Loucy (cell line): ENCODE measurements at regions not wholly inside any gene's neighbourhood (a gene's known extent, or its start where the extent isn't known, plus 50 kb on each side); places are given as distances from the start of the nearest gene placed in this dataset.

Experiments used
- CTCF ChIP-seq: fragments of 200-600 bp; sonication (generic); conservative IDR thresholded peaks from 2 replicates; pipeline ENCODE4 v1.5.1; 2014; ENCODE audit warnings: mild to moderate bottlenecking, antibody characterized with exemption, low read length
- EZH2phosphoT487 ChIP-seq: fragments of 200-600 bp; IDR thresholded peaks from 2 replicates; pipeline ENCODE4 v1.6.1; 2018; ENCODE audit warnings: antibody characterized with exemption, mild to moderate bottlenecking, moderate library complexity, borderline replicate concordance

DNA sequence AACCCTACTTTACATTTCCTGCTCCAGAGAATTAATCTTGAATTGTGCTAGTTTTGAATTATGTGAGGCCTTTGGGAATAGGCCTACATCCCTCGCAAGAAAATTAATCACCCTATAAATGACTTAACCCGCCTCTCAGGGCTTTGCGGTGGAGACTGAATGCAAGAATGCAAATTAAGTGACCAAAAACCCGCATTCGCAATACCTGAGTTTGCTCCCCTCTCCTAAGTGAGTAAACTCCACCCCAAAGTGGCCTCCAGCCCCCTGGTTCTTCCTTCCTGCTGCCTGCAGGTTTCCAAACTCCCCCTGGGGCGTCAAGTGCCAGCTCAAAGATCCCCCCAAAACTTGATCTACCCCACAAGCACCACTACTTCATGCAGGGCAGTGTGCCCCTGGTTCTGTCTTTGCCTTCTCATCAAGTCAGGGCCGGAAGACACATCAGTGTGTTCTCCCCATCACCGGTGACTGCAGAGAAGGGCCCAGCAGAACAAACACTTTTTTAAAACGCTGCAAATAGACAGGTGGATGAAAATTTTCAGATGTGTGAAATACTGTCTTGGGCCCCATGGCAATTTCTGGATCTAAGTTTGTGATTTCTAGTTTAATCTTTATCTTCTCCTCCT, 644.7 kb downstream of the VRK1 start:
- TF ChIP-seq CTCF (no peak), EZH2phosphoT487 (no peak)
